HG03571 (cell line): ENCODE measurements at regions not wholly inside any gene's neighbourhood (a gene's known extent, or its start where the extent isn't known, plus 50 kb on each side); places are given as distances from the start of the nearest gene placed in this dataset.
"Not testable (repeated sequence)": the region's sequence is repeated elsewhere in the genome, so short reads cannot be mapped to it uniquely, and the experiment has no call there.

Experiments
- ATAC-seq: cut with Tn5 transposase; IDR thresholded peaks from one replicate; pipeline ENCODE4 v1.9.1; 2021; ENCODE audit not compliant: unreplicated experiment

GRCh38 chr11:38751421-38751820, 2153.4 kb upstream of the RAG2 start:
- ATAC-seq = no peak

- not testable (repeated sequence) for ATAC-seq
Measured at GRCh38 chr11:38746516-38746915, 2148.5 kb upstream of the RAG2 start.

- ATAC-seq = no peak
Measured at GRCh38 chr11:38723361-38723760, 2125.3 kb upstream of the RAG2 start.

- ATAC-seq = no peak
Measured at GRCh38 chr11:38721586-38722315, 2123.7 kb upstream of the RAG2 start.

- ATAC-seq = no peak
Measured at GRCh38 chr11:38718659-38719058, 2120.6 kb upstream of the RAG2 start.

- ATAC-seq = no peak
Measured at GRCh38 chr11:38718049-38718448, 2120.0 kb upstream of the RAG2 start.

- ATAC-seq = no peak
Measured at GRCh38 chr11:38711110-38711509, 2113.1 kb upstream of the RAG2 start.

- ATAC-seq = no peak
Measured at GRCh38 chr11:38710262-38710661, 2112.2 kb upstream of the RAG2 start.

GRCh38 chr11:38700111-38700510, 2102.1 kb upstream of the RAG2 start:
- no peak for ATAC-seq

- no peak for ATAC-seq
Measured at GRCh38 chr11:38693306-38693705, 2095.3 kb upstream of the RAG2 start.

- not testable (repeated sequence) for ATAC-seq
Measured at GRCh38 chr11:38690211-38690610, 2092.2 kb upstream of the RAG2 start.

- no peak for ATAC-seq
Measured at GRCh38 chr11:38687008-38687407, 2089.0 kb upstream of the RAG2 start.

- no peak for ATAC-seq
Measured at GRCh38 chr11:38683484-38683883, 2085.4 kb upstream of the RAG2 start.

GRCh38 chr11:38680746-38681145, 2082.7 kb upstream of the RAG2 start:
- ATAC-seq = no peak

GRCh38 chr11:38680166-38680565, 2082.1 kb upstream of the RAG2 start:
- no peak for ATAC-seq

GRCh38 chr11:38672445-38672844, 2074.4 kb upstream of the RAG2 start:
- no peak for ATAC-seq

- ATAC-seq = no peak
Measured at GRCh38 chr11:38667359-38667758, 2069.3 kb upstream of the RAG2 start.

- ATAC-seq = no peak
Measured at GRCh38 chr11:38648604-38649003, 2050.6 kb upstream of the RAG2 start.

GRCh38 chr11:38646382-38646781, 2048.3 kb upstream of the RAG2 start:
- ATAC-seq = no peak

GRCh38 chr11:38640854-38641253, 2042.8 kb upstream of the RAG2 start:
- no peak for ATAC-seq

GRCh38 chr11:38612701-38613100, 2014.7 kb upstream of the RAG2 start:
- ATAC-seq = no peak

- not testable (repeated sequence) for ATAC-seq
Measured at GRCh38 chr11:38601371-38601770, 2003.3 kb upstream of the RAG2 start.

- no peak for ATAC-seq
Measured at GRCh38 chr11:38598418-38598817, 2000.4 kb upstream of the RAG2 start.
